K562 (cell line): ENCODE measurements at regions not wholly inside any gene's neighbourhood (a gene's known extent, or its start where the extent isn't known, plus 50 kb on each side); places are given as distances from the start of the nearest gene placed in this dataset.

ENCODE experiments used
- ATAC-seq: fragments of 200-7000 bp; cut with Tn5 transposase; 3 replicates; pipeline ENCODE4 v1.9.1; 2020; ENCODE audit warnings: moderate library complexity
- BruUV-seq: library from RNA; stranded (reverse); fragments of 400-500 nt; replicated peaks from 2 replicates; lab custom pipeline; 2021; lab: Mats Ljungman, UMichigan
- CTCF ChIA-PET: fragments of 300-600 bp; formaldehyde crosslinking; extraction: SDS; loops from one replicate; lab custom pipeline; 2021; ENCODE audit warnings: low intra/inter-chr PET ratio; lab: Yijun Ruan, JAX
- POLR2A ChIA-PET: fragments of 300-600, 350-650 bp; sonication (Branson Sonifier 250); formaldehyde crosslinking; extraction: SDS; loops from one replicate; lab custom pipeline; 2021; ENCODE audit warnings: antibody characterized with exemption, inconsistent platforms; lab: Yijun Ruan, JAX
- DNase-seq, 4 experiments: peaks; one replicate each; pipeline versions ENCODE4 v3.0.0 to v3.0.0-alpha.2; 2011 to 2018; ENCODE audit warnings: low spot score in 3 of 4, mixed read lengths in 3 of 4; ENCODE audit errors: extremely low read depth in 1 of 4
- FAIRE-seq: peaks from 2 replicates; lab custom pipeline; 2011; peaks lifted over from hg19 to GRCh38; lab: Jason Lieb, UNC
- H2AFZ ChIP-seq: 2 replicates; pipeline ENCODE4 v1.6.0; 2011; ENCODE audit warnings: low read depth, low read length, control low read depth, inconsistent platforms
- H3K27ac ChIP-seq: fragments of 200-600 bp; 3 replicates; pipeline ENCODE4 v1.8.0; 2011; ENCODE audit warnings: low read depth, mild to moderate bottlenecking, control low read depth, inconsistent platforms, low read length, moderate library complexity, mixed read lengths; ENCODE audit errors: extremely low read depth
- H3K27me3 ChIP-seq, 2 experiments: fragments of 300-600 bp in 1 of 2; 2 replicates in 1 of 2; 3 replicates in 1 of 2; pipeline versions ENCODE4 v1.6.0 to v1.8.0; 2011; ENCODE audit warnings: inconsistent platforms in 2 of 2, low read length in 2 of 2, mild to moderate bottlenecking in 1 of 2, mixed read lengths in 1 of 2, moderate library complexity in 1 of 2; ENCODE audit not compliant: control insufficient read depth in 2 of 2, insufficient read depth in 2 of 2
- H3K36me3 ChIP-seq: fragments of 300-600 bp; 3 replicates; pipeline ENCODE4 v1.8.0; 2011; ENCODE audit warnings: mild to moderate bottlenecking, low read length, inconsistent platforms; ENCODE audit not compliant: control insufficient read depth, insufficient read depth
- H3K4me1 ChIP-seq, 2 experiments: fragments of 200-600 bp in 1 of 2; replicated peaks in 1 of 2; 2 replicates in 1 of 2; 3 replicates in 1 of 2; pipeline versions ENCODE4 v1.5.1 to v1.8.0; 2011; ENCODE audit warnings: inconsistent platforms in 2 of 2, low read length in 2 of 2, mild to moderate bottlenecking in 1 of 2, mixed read lengths in 1 of 2, moderate library complexity in 1 of 2; ENCODE audit not compliant: control insufficient read depth in 2 of 2, insufficient read depth in 2 of 2
- H3K4me2 ChIP-seq: 2 replicates; pipeline ENCODE4 v1.6.1; 2011; ENCODE audit warnings: low read length, control low read depth, inconsistent platforms, mixed read lengths; ENCODE audit not compliant: insufficient read depth
- H3K4me3 ChIP-seq: fragments of 200-600 bp; sonication (generic), shearing (Covaris generic); 2 replicates; pipeline ENCODE4 v1.5.1; 2016; ENCODE audit warnings: control low read depth, inconsistent platforms
- H3K79me2 ChIP-seq: fragments of 200-600 bp; 3 replicates; pipeline ENCODE4 v1.8.0; 2011; ENCODE audit warnings: low read length, inconsistent platforms; ENCODE audit not compliant: control insufficient read depth, insufficient read depth
- H3K9ac ChIP-seq, 2 experiments: 2 replicates each; pipeline versions ENCODE4 v1.6.0 to v1.6.1; 2011; ENCODE audit warnings: low read depth in 2 of 2, low read length in 2 of 2, control low read depth in 1 of 2, inconsistent platforms in 1 of 2, mild to moderate bottlenecking in 1 of 2, mixed read lengths in 1 of 2; ENCODE audit not compliant: insufficient read depth in 1 of 2
- H3K9me1 ChIP-seq: one replicate; pipeline ENCODE4 v1.6.0; 2011; ENCODE audit warnings: inconsistent platforms, mild to moderate bottlenecking, low read length, moderate library complexity; ENCODE audit not compliant: control insufficient read depth, insufficient read depth
- H3K9me3 ChIP-seq: replicated peaks from 2 replicates; pipeline ENCODE4 v1.5.1; 2011; ENCODE audit warnings: low read depth, low read length, inconsistent platforms; ENCODE audit not compliant: control insufficient read depth, insufficient read depth
- H4K20me1 ChIP-seq: replicated peaks from 2 replicates; pipeline ENCODE4 v1.6.1; 2011; ENCODE audit warnings: low read length, inconsistent platforms, mixed read lengths; ENCODE audit not compliant: control insufficient read depth, insufficient read depth
- CCNT2 ChIP-seq: IDR thresholded peaks from 2 replicates; pipeline ENCODE4 v1.6.1; 2011; ENCODE audit warnings: borderline replicate concordance, low read depth, mild to moderate bottlenecking, moderate library complexity, mixed read lengths, low read length; ENCODE audit not compliant: insufficient read length; ENCODE audit errors: extremely low read depth
- CTBP1 ChIP-seq: fragments of 450-650 bp; IDR thresholded peaks from 2 replicates; pipeline ENCODE4 v1.6.1; 2016; ENCODE audit warnings: borderline replicate concordance
- FOXP1 ChIP-seq: sonication (generic); formaldehyde crosslinking; IDR thresholded peaks from 2 replicates; pipeline ENCODE4 v1.8.0; 2022; ENCODE audit warnings: mild to moderate bottlenecking, missing genetic modification reagents
- GATAD2A ChIP-seq: fragments of 450-650 bp; IDR thresholded peaks from 2 replicates; pipeline ENCODE4 v1.6.1; 2017
- GTF2F1 ChIP-seq: IDR thresholded peaks from 2 replicates; pipeline ENCODE4 v1.6.1; 2011; ENCODE audit warnings: low read depth, low read length, improper control_type of control experiment
- HOMEZ ChIP-seq: fragments of 250-450 bp; sonication (Bioruptor Pico); IDR thresholded peaks from 2 replicates; pipeline ENCODE4 v1.4.0; 2020; ENCODE audit warnings: mild to moderate bottlenecking, moderate library complexity
- KLF10 ChIP-seq: fragments of 250-450 bp; sonication (Bioruptor Pico); IDR thresholded peaks from 2 replicates; pipeline ENCODE4 v1.6.1; 2021; ENCODE audit warnings: matching md5 sums
- MAZ ChIP-seq, 2 experiments: fragments of 450-650 bp in 1 of 2; sonication (generic) in 1 of 2; formaldehyde crosslinking; IDR thresholded peaks in 1 of 2; conservative IDR thresholded peaks in 1 of 2; 2 replicates each; pipeline versions ENCODE4 v1.4.0 to v1.5.0; 2020; ENCODE audit warnings: mild to moderate bottlenecking in 1 of 2, missing genetic modification reagents in 1 of 2
- POLR2B ChIP-seq: fragments of 450-650 bp; IDR thresholded peaks from 2 replicates; pipeline ENCODE4 v1.6.1; 2018; ENCODE audit warnings: low read depth; ENCODE audit not compliant: partially characterized antibody
- ZBTB26 ChIP-seq: fragments of 450-650 bp; formaldehyde crosslinking; IDR thresholded peaks from 2 replicates; pipeline ENCODE4 v1.4.0; 2022; ENCODE audit warnings: missing genetic modification characterization
- ZBTB7A ChIP-seq: IDR thresholded peaks from 2 replicates; pipeline ENCODE4 v1.6.1; 2011; ENCODE audit warnings: low read depth, mild to moderate bottlenecking, low read length, moderate library complexity, borderline replicate concordance; ENCODE audit not compliant: control insufficient read depth
- ZKSCAN1 ChIP-seq: fragments of 150-350 bp; IDR thresholded peaks from 2 replicates; pipeline ENCODE4 v1.6.1; 2016; ENCODE audit warnings: low read depth, low read length
- ZNF124 ChIP-seq: sonication (generic); formaldehyde crosslinking; IDR thresholded peaks from 2 replicates; pipeline ENCODE4 v1.8.1; 2022; ENCODE audit warnings: missing genetic modification reagents
- ZNF133 ChIP-seq: fragments of 250-450 bp; sonication (Bioruptor Pico); IDR thresholded peaks from 2 replicates; pipeline ENCODE4 v1.4.0; 2020; ENCODE audit warnings: mild to moderate bottlenecking
- ZNF274 ChIP-seq: IDR thresholded peaks from 2 replicates; pipeline ENCODE4 v1.6.1; 2011; ENCODE audit warnings: low read depth, mild to moderate bottlenecking, low read length, moderate library complexity, borderline replicate concordance
- ZNF583 ChIP-seq: fragments of 250-450 bp; sonication (Bioruptor Pico); IDR thresholded peaks from 2 replicates; pipeline ENCODE4 v1.4.0; 2020
- ZNF639 ChIP-seq, 2 experiments: fragments of 200-800 bp in 1 of 2; sonication (Bioruptor generic) in 1 of 2; sonication (generic) in 1 of 2; formaldehyde crosslinking in 1 of 2; IDR thresholded peaks in 1 of 2; conservative IDR thresholded peaks in 1 of 2; 2 replicates each; pipeline versions ENCODE4 v1.5.0 to v1.6.1; 2016 to 2020; ENCODE audit warnings: missing compliant biosample characterization in 1 of 2, missing genetic modification characterization in 1 of 2, missing genetic modification reagents in 1 of 2
- ZNF644 ChIP-seq: fragments of 200-800 bp; sonication (Bioruptor generic); IDR thresholded peaks from 2 replicates; pipeline ENCODE4 v1.6.1; 2016; ENCODE audit warnings: low read depth, missing genetic modification characterization, missing compliant biosample characterization
- WGBS: fragments of 100-300 bp; shearing (Covaris generic); methylation state at CpG from one replicate; pipeline ENCODE4 v1.1.6; 2016; ENCODE audit warnings: low coverage, mixed read lengths; ENCODE audit not compliant: insufficient coverage; ENCODE audit errors: missing lambda C conversion rate; 5-methylcytosine and 5-hydroxymethylcytosine counted together
- in situ Hi-C: fragments of 300-500 bp; cut with MboI; formaldehyde crosslinking; loops from 4 replicates; pipeline ENCODE4 v1.15.0; 2018; ENCODE audit warnings: inconsistent platforms, mixed read lengths
- intact Hi-C: fragments of 100-400 bp; cut with micrococcal nuclease; formaldehyde crosslinking; loops from 2 replicates; pipeline ENCODE4 v1.14.2; 2022

- TF ChIP-seq ZBTB26 (CRISPR knock-in tag) (no peak), MAZ (CRISPR knock-in tag; conservative IDR thresholded peaks at IDR 0.05 in 1 of 2, IDR thresholded peaks at IDR 0.05 in 1 of 2) (no peak), ZNF124 (CRISPR knock-in tag) (no peak), KLF10 (CRISPR knock-in tag) (no peak), ZNF639 (CRISPR knock-in tag; conservative IDR thresholded peaks at IDR 0.05 in 1 of 2, IDR thresholded peaks at IDR 0.05 in 1 of 2) (no peak)
- TF ChIP-seq, all 486 proteins: peak for 0
Measured at GRCh38 chr7:15086862-15087261, 184.3 kb upstream of the DGKB start (continued).

- Histone ChIP-seq H3K9ac (no peak overlapping the region), H3K36me3 (no peaks in the 10 kb centered on the region), H3K79me2 (no peaks in the 10 kb centered on the region), H4K20me1 (no peaks in the 10 kb centered on the region), H3K4me1 (no peaks in the 10 kb centered on the region), H3K27ac (no peak overlapping the region), H2AFZ (no peak overlapping the region), H3K9me3 (no peaks in the 10 kb centered on the region), H3K27me3 (no peaks in the 10 kb centered on the region), H3K4me2 (no peak overlapping the region), H3K4me3 (no peak overlapping the region), H3K9me1 (no peaks in the 10 kb centered on the region)
- in situ Hi-C loops (no loop called here), intact Hi-C loops (no loop called here)
- no peak for DNase-seq
- BruUV-seq = no TSS peak
- ATAC-seq = no peak
- ChIA-PET CTCF (no interaction called here), POLR2A (no interaction called here)
- no peak for FAIRE-seq
- 0% methylated on average over 3 of the region's 3 CpGs for WGBS
- TF ChIP-seq ZNF133 (CRISPR knock-in tag) (no peak), HOMEZ (no peak), ZNF644 (tag) (no peak), ZBTB7A (no peak), FOXP1 (CRISPR knock-in tag) (no peak), CTBP1 (no peak), CCNT2 (no peak), ZKSCAN1 (no peak), GATAD2A (no peak), POLR2B (no peak), GTF2F1 (no peak), ZNF583 (CRISPR knock-in tag) (no peak), ZNF274 (no peak)
Measured at GRCh38 chr7:15086131-15086611, 183.6 kb upstream of the DGKB start.
